ENCODE measurements at regions not wholly inside any gene's neighbourhood (a gene's known extent, or its start where the extent isn't known, plus 50 kb on each side); places are given as distances from the start of the nearest gene placed in this dataset.

DNA sequence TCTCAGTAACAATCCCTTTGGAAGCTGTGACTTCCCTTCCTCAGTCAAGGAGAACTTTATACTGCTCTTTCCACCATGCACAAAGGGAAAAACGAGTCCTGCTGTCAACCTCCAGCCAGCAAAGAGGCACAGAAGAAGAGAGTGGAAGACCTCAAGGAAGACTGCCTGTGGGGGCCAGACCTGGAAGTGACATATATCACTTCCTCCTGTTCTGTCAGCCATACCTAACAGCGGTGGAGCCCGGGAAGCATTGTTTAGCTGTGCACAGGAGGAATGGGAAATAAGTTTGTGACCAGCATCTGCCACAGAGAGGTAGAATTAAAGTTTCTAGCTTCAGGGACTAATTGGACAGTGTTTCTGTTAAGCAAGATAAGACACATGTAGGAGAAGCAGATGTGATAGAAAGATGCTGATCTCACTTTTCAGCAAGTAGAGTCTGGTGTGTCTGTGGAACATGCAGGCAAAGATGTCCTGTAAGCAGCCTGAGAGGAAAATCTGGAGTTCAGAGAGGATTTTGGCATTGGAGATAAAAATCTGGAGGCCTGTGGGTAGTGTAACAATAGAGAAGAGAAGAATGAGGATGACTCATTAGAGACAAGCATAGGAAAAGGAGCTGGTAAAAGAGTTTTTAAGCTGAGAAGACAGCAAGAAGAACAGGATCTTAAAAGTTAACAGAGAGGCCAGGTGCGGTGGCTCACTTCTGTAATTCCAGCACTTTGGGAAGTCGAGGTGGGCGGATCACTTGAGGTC, 141.6 kb upstream of the CPSF6 start:
- DNase-seq = no peak

GRCh38 chr12:69099201-69099837, 140.1 kb upstream of the CPSF6 start:
- no peak for DNase-seq

- no peak for DNase-seq
These were observed 137.9 kb upstream of the CPSF6 start for GRCh38 chr12:69101505-69101904.

DNA sequence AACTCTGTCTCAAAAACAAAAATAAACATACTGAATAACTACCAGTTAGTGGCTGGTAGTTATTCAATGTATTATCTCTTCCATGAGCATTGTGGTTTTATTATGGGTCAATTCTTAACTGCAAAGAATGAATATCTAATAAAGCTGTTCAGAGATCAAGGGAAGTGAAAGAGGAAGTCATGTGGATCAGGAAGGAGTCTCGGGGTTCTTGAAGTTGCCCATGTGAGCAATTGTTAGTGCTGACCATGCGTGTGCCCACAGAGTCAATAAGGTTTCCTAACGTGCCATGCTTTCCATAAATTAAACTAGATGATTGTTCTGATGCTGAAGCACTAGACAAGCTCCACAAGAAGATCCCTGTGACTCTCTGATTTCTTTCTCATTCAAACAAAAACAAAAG, 136.5 kb upstream of the CPSF6 start:
- no peak for DNase-seq

DNA sequence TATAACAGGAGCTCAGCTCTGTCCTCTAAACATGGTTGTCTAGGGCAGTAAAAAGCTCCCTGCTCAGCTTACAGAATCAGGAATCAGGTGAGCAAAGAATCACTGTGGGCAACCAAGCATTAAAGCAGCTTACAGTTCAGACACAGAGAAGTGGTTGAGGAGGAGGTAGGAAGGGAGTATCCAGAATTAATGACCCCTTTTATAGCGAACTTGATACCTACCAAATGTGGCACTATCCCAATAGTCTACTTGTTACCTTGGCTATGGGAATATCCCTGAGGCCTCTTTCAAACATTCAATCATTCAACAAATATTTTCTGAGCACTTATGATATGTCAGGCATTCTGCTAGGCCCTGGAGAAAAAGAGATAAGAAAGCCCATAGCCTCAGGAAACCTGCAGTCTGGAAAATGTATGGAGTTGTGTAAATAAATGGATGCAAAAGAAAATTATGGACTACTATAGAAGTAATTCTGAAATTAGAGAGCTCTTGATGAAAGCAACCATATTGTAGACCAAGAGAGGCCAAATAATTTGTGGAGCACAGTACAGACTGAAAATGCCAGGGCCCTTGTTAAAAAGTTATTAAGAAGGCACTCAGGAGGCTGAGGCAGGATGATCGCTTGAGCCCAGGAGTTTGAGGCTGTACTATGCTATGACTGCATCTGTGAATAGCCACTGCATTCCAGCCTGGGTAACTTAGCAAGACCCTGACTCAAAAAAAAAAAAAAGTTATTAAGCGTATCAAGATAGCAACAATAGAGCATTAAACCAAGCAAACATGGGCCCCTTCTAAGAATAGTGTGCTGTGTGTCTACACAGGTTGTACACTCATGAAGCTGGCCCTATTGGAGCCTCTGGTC, 134.0 kb upstream of the CPSF6 start:
- no peak for DNase-seq

DNA sequence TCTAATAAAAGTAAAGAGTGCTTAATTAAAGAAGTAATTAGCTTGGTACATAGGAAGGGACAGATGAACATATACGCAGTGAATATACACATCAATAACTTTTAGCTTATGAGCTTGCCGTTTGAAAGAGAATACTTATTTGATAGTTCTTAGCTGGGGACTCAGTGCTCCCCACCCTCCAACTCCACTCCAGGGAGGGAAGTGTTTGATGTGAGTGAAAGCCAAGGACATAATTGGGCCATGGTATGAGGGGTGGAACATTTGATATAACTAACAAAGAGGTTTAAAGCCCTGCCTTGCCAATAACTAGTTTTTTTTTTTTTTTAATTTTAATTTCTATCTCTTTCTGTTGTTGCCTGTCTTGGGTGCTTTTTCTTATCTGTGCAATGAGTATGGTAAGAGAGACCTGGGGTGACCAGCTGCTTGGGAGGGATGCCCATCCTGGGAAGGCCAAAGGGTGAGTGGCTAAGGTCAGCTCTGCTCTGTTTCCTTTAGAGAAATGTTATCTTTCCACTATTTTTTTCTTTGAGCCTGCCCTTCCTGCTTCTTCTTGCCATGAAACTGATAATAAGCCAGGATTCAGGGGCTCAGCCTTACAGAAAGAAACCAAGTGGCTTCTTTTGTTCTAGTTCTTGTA, 132.8 kb upstream of the CPSF6 start:
- no peak for DNase-seq

DNA sequence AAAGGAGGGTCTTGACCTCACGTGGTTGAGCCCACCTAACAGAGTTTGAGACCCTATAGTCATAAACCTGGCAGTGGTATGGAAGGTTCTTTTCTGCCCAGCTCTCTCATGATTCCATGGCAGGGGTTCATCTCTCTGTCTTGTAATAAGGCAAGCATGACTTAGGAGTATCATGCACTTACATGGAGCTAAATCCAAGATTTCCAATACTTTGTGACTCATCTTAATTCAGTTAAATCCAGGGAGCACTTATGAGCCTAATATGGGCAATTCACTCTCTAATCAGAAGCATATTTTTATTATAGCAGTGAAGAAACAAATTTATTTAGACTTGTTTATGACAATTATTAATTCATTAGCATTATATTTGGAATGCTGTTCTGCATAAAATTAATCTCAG, 131.8 kb upstream of the CPSF6 start:
- DNase-seq = no peak

GRCh38 chr12:69108037-69108436, 131.3 kb upstream of the CPSF6 start:
- no peak for DNase-seq

DNA sequence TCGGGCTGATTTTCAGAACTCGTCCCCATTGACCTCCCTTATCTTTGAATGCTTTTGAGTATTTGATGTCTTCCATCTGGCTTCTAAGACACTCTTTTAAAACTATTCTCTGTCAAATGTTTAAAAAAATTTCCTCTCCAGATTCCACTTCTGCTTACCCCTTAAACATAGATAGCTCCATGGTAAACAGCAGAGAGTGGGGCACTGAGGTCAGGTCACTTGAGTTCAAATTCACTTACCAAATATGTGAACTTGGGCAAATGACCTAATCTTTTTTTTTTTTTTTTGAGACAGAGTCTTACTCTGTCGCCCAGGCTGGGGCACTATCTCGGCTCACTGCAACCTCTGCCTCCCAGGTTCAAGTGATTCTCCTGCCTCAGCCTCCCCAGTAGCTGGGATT, 126.8 kb upstream of the CPSF6 start:
- no peak for DNase-seq

GRCh38 chr12:69115099-69115498, 124.3 kb upstream of the CPSF6 start:
- no peak for DNase-seq

DNA sequence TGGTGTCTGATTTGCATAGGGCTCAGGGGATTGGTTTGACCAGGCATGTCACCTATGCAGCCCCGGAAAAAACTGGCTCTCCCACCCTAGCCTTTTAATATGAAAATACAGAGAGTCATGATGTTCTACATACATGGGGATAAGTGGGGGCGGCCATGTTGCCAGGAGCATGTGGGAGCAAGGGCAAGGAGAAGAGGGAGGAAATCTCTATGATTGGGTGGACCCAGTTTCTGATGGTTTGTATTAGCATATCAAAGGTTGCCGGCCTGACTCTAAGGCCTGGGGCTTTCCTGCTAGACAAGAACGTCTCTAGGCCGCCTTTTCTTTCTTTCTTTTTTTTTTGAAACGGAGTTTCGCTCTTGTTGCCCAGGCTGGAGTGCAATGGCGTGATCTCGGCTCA, 123.4 kb upstream of the CPSF6 start:
- no peak for DNase-seq

GRCh38 chr12:69117566-69118266, 121.7 kb upstream of the CPSF6 start:
- no peak for DNase-seq

- no peak for DNase-seq
These were observed 120.9 kb upstream of the CPSF6 start for GRCh38 chr12:69118516-69118915.

- no peak for DNase-seq
These were observed 119.6 kb upstream of the CPSF6 start for GRCh38 chr12:69119770-69120169.

DNA sequence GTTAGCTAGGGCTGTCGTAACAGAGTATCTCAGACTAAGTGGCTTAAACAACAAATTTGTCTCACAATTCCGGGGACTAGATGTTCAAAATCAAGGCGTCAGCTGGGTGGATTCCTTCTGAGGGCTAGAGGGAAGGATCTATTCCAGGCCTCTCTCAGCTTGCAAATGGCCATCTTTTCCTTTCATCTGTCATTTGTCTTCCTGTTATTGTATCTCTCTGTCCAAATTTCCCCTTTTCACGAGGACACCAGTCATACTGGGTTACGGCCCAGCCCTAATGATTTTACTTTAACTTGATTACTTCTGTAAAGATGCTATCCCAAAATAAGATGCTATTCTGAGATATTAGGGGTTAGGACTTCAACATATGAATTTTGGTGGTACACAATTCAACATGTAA, 119.0 kb upstream of the CPSF6 start:
- no peak for DNase-seq

GRCh38 chr12:69123311-69123710, 116.1 kb upstream of the CPSF6 start:
- DNase-seq = no peak

DNA sequence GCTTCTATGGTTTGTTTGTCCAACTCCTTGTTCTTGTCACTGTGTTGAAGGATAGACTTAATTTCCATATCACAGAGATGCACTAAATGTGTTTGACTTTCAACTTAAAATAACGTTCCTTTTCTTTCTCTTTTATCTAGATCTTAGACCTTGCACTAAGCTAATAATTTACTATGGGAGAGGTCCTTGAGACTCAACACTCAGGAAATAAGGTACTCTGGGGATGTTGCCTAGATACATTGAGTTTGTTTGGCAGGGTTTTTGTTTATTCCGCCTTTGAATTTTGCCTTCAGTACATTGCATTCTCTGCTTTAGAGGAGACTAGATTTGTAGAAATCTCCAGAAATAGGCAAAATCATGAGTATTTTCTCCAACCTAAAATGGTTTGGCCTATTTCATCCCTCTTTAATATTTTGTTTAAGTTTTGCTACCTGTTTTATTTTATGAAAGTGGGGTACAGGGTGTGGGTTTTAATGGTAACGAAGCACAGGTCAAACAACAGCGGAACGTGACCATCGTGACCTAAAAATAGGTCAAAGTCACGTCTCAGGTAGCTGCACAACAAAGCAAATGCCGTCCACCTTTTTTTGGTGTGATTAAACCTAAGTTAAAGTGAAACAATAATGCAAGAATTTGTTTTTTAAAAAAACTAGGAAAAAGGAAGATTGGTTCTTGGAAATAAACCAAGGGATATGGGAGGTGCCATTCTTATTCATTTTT, 115.3 kb upstream of the CPSF6 start:
- no peak for DNase-seq

DNA sequence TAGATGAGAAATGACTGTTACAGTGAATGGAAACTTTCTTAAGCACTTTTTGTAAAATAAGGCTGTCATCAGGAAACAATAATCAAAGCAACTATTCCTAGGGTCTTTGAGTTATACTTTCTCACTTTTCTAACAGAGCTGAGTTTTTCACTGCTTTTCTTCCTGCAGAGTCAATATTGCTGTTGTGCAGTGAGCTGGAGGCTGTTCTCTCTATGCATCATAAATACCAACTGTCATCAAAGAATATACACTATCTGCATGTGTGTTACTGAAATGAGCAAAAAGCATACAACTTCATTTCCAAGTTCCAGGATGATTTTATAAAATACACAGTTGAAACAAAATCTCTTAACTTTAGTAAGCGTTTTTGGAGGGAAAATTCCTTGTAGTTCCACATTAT, 110.4 kb upstream of the CPSF6 start:
- no peak for DNase-seq

GRCh38 chr12:69129564-69129963, 109.8 kb upstream of the CPSF6 start:
- no peak for DNase-seq

DNA sequence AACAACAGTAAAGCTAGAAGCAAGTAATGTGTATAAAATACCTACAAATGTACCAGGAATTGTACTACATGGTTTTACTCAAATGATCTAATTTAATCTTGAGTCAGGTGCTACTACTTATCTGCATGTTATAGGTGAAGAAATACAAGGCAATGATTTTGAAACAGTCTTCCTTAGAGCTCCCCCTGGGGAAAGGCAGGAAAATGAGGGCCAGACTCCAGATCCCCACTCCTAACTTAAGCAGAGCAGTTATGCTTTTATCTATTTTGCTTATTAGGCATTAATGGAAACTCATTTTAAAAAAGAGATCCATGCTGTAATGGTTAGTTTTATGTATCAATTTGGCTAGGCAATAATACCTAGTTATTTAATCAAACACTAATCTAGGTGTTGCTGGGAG, 109.3 kb upstream of the CPSF6 start:
- no peak for DNase-seq

DNA sequence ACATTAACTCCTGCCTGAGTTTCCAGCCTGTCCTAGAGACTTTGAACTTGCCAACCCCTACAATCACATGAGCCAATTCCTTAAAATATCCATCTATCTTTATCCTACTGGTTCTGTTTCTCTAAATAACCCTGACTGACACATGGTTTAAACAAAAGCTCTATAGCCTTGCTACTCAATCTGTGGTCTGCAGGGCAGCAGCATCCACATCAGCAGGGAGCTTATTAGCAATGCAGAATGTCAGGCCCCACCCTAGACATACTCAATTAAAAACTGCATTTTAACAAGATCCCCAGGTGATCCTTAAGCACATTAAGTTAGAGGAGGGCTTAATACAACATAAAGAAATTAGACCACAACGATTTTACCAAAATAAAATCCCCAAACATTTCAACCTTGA, 108.3 kb upstream of the CPSF6 start:
- no peak for DNase-seq

Data from stimulated activated CD4-positive, alpha-beta T cell treated with anti-CD3 and anti-CD28 coated beads, Interleukin-2, amount 100 ng/mL, for 48 hours (primary cell).